Right atrium auricular region (tissue), 2 donors: ENCODE measurements at regions not wholly inside any gene's neighbourhood (a gene's known extent, or its start where the extent isn't known, plus 50 kb on each side); places are given as distances from the start of the nearest gene placed in this dataset.

Source experiments
- DNase-seq: peaks from one replicate; pipeline ENCODE4 v3.0.0-alpha.2; 2019; ENCODE audit warnings: low spot score
- H3K27ac ChIP-seq, 2 donors: fragments of 200-600 bp; sonication (generic); 1 replicate in 1 of 2; 2 replicates in 1 of 2; pipeline ENCODE4 v1.5.1; 2016 to 2019
- H3K27me3 ChIP-seq, 2 donors: fragments of 200-600 bp; sonication (generic); one replicate each; pipeline versions ENCODE4 v1.5.1 to v1.6.0; 2017 to 2019
- H3K36me3 ChIP-seq: fragments of 200-600 bp; sonication (generic); one replicate; pipeline ENCODE4 v1.5.1; 2016
- H3K4me1 ChIP-seq, 2 donors: fragments of 200-600 bp; sonication (generic); one replicate each; pipeline versions ENCODE4 v1.5.1 to v1.6.0; 2017 to 2019
- H3K4me3 ChIP-seq, 2 donors: fragments of 200-600 bp; sonication (generic); 1 replicate in 1 of 2; 2 replicates in 1 of 2; pipeline ENCODE4 v1.5.1; 2017 to 2019; ENCODE audit warnings: mild to moderate bottlenecking in 1 of 2, moderate library complexity in 1 of 2
- H3K9me3 ChIP-seq, 2 donors: fragments of 200-600 bp; sonication (generic); one replicate each; pipeline ENCODE4 v1.5.1; 2019
- TF ChIP-seq, protein P1 (sequence below), 2 donors: fragments of 200-600 bp; sonication (generic); IDR thresholded peaks; one replicate each; pipeline ENCODE4 v1.5.1; 2019; ENCODE audit warnings: antibody characterized with exemption in 2 of 2

DNA sequence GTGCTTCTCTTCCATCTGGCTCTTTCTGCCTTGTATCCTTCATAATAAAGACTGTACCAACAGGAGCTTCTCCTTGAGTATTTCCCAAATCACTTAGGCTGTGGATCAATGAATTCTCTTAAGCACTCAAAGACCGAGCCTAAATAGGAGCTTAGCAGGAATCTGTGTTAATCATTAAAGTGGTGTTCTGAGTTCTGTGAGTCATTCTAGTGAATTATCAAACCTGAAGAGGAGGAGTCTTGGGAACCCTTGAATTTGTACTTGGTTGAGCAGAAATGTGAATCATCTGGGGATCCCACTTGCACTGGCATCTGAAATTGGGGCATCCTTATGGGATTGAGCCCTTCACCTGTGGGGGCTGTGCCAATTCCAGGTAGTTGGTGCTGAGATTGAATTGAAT, 946.2 kb downstream of the BCL11B start:
- TF ChIP-seq, protein P1, sequence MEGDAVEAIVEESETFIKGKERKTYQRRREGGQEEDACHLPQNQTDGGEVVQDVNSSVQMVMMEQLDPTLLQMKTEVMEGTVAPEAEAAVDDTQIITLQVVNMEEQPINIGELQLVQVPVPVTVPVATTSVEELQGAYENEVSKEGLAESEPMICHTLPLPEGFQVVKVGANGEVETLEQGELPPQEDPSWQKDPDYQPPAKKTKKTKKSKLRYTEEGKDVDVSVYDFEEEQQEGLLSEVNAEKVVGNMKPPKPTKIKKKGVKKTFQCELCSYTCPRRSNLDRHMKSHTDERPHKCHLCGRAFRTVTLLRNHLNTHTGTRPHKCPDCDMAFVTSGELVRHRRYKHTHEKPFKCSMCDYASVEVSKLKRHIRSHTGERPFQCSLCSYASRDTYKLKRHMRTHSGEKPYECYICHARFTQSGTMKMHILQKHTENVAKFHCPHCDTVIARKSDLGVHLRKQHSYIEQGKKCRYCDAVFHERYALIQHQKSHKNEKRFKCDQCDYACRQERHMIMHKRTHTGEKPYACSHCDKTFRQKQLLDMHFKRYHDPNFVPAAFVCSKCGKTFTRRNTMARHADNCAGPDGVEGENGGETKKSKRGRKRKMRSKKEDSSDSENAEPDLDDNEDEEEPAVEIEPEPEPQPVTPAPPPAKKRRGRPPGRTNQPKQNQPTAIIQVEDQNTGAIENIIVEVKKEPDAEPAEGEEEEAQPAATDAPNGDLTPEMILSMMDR (IDR thresholded peaks at IDR 0.05): no peak
- Histone ChIP-seq H3K27ac (no peak overlapping the region), H3K4me1 (no peaks in the 10 kb centered on the region), H3K9me3 (no peaks in the 10 kb centered on the region), H3K27me3 (no peaks in the 10 kb centered on the region), H3K36me3 (no peaks in the 10 kb centered on the region), H3K4me3 (no peak overlapping the region)
- no peak for DNase-seq

DNA sequence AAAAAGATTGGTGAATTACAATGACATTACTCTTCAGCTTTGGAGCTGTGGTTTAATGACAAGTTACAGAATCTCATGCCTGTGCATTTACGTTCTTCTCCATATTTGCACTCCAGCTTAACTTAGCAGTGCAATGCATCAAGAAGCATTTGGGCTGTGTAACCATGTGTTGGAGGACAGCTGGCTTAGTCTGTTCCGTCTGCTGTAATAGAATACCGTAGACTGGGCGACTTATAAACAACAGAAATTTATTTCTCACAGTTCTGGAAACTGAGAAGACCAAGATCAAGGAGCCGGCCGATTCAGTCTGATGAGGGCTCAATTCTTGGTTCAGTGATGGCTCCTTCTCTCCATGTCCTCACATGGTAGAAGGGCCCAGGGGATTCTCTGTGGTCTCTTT, 943.5 kb downstream of the BCL11B start:
- H3K36me3 ChIP-seq: no peaks in the 10 kb centered on the region
- peaks cover 0 to 4% of the 10 kb centered on the region in 2 donors for H3K9me3 ChIP-seq
- no peak overlapping the region for H3K4me3 ChIP-seq
- H3K27ac ChIP-seq: no peak overlapping the region
- no peaks in the 10 kb centered on the region for H3K27me3 ChIP-seq
- H3K4me1 ChIP-seq: no peaks in the 10 kb centered on the region
- DNase-seq: no peak
- TF ChIP-seq, protein P1 (IDR thresholded peaks at IDR 0.05): no peak

GRCh38 chr14:98334186-98334585, 937.8 kb downstream of the BCL11B start:
- TF ChIP-seq, protein P1 (IDR thresholded peaks at IDR 0.05): no peak
- DNase-seq: no peak

DNA sequence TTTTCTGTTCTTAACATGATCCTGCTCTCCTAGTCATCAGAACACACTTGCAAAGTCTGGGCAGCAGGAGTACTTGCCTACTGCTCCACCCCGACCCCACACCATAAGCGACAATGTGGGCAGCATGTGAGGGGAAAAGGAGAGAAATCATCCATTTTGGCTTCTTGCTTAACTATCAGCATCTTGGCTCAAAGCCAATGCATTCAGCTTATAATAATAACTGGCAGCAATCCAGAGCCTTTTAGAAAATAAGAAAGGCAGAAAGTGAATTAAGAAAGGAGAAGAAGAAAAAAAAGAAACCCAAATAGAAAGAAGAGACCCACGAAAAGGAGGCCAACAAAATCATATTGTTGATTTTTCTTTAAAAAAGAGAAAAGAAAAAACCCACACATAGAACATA, 930.8 kb downstream of the BCL11B start:
- TF ChIP-seq, protein P1 (IDR thresholded peaks at IDR 0.05): no peak

More at GRCh38 chr14:98334186-98334585, 937.8 kb downstream of the BCL11B start:
- H3K9me3 ChIP-seq: peaks cover 0 to 4% of the 10 kb centered on the region in 2 donors
- H3K4me3 ChIP-seq: no peak overlapping the region
- no peaks in the 10 kb centered on the region for H3K27me3 ChIP-seq
- no peak overlapping the region for H3K27ac ChIP-seq
- H3K4me1 ChIP-seq: no peaks in the 10 kb centered on the region
- H3K36me3 ChIP-seq: no peaks in the 10 kb centered on the region

GRCh38 chr14:98345161-98345560, 926.8 kb downstream of the BCL11B start:
- no peaks in the 10 kb centered on the region for H3K36me3 ChIP-seq
- no peak overlapping the region for H3K27ac ChIP-seq
- H3K4me3 ChIP-seq: no peak overlapping the region
- no peak for DNase-seq
- H3K4me1 ChIP-seq: no peaks in the 10 kb centered on the region
- TF ChIP-seq, protein P1 (IDR thresholded peaks at IDR 0.05): no peak
- no peaks in the 10 kb centered on the region for H3K9me3 ChIP-seq
- H3K27me3 ChIP-seq: no peaks in the 10 kb centered on the region

More for the DNA sequence above, 930.8 kb downstream of the BCL11B start:
- H3K4me1 ChIP-seq: no peaks in the 10 kb centered on the region
- no peak overlapping the region for H3K4me3 ChIP-seq
- DNase-seq: no peak
- H3K9me3 ChIP-seq: no peaks in the 10 kb centered on the region
- no peaks in the 10 kb centered on the region for H3K36me3 ChIP-seq
- no peaks in the 10 kb centered on the region for H3K27me3 ChIP-seq
- H3K27ac ChIP-seq: no peak overlapping the region

- H3K9me3 ChIP-seq: no peaks in the 10 kb centered on the region
- TF ChIP-seq, protein P1 (IDR thresholded peaks at IDR 0.05): no peak
These were observed 924.3 kb downstream of the BCL11B start for GRCh38 chr14:98347686-98348085.

More at GRCh38 chr14:98347686-98348085, 924.3 kb downstream of the BCL11B start:
- no peaks in the 10 kb centered on the region for H3K27me3 ChIP-seq
- H3K4me3 ChIP-seq: no peak overlapping the region
- no peak for DNase-seq
- no peak overlapping the region for H3K27ac ChIP-seq
- no peaks in the 10 kb centered on the region for H3K36me3 ChIP-seq
- no peaks in the 10 kb centered on the region for H3K4me1 ChIP-seq
